ENCODE measurements at regions not wholly inside any gene's neighbourhood (a gene's known extent, or its start where the extent isn't known, plus 50 kb on each side); places are given as distances from the start of the nearest gene placed in this dataset.

DNA sequence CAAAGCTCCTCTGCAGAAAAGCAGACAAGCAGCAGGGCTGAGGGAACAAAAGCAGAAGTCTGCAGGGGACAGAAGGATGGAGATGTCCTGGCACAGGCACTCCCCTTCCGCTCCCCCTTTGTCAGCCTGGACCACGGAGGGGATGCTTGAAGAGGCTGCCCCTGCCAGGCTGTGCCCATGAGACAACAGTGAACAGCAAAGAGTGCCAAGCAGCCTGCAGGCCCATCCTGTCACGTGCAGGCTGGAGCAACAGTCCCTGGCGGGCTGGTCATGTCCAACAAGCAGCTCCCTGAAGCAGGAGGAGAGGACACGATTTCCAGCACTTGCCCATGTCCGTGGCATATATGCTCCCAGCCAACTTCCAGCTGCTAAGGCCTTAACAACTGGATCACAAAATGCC lies 132.3 kb downstream of the IRX2 start (continued):
- TF ChIP-seq ATF3 (IDR thresholded peaks at IDR 0.05; ENCODE audit: insufficient read depth, low read depth, low read length) (no peak), NRF1 (IDR thresholded peaks at IDR 0.05; ENCODE audit: low read depth, low read length) (no peak), BACH1 (IDR thresholded peaks at IDR 0.05; ENCODE audit: low read length) (no peak)

All from H1 (cell line).